GM18907 (cell line): ENCODE measurements at regions not wholly inside any gene's neighbourhood (a gene's known extent, or its start where the extent isn't known, plus 50 kb on each side); places are given as distances from the start of the nearest gene placed in this dataset.

Experiments
- ATAC-seq: cut with Tn5 transposase; IDR thresholded peaks from one replicate; pipeline ENCODE4 v1.9.1; 2021; ENCODE audit warnings: mild to moderate bottlenecking, moderate library complexity; ENCODE audit not compliant: unreplicated experiment

- ATAC-seq = no peak
Observed at GRCh38 chr5:135127439-135128240, 93.6 kb upstream of the PITX1 start.

- ATAC-seq = no peak
Observed at GRCh38 chr5:135126688-135127438, 92.8 kb upstream of the PITX1 start.

GRCh38 chr5:135124724-135125123 is 90.7 kb upstream of the PITX1 start:
- no peak for ATAC-seq

DNA sequence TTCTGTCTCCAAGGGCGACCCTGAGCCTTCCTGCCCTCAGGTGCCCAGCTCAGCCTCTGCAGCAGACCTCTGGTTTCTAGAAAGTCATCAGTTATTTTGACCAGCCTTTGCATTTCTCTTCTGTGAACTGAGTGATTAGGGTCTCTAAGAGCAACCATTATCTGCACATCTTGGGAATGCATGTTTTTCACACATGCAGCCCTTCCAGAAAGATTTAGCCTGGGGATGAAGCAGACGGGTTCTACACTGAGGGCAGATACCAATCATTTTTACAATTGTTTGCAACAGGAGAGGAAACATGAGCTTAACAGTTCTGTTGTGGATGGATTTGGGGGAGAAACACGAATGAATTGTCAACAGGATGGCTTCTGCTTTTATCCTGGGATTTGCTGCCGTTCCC is 90.1 kb upstream of the PITX1 start:
- no peak for ATAC-seq

- no peak for ATAC-seq
Observed at GRCh38 chr5:135122797-135123196, 88.8 kb upstream of the PITX1 start.

DNA sequence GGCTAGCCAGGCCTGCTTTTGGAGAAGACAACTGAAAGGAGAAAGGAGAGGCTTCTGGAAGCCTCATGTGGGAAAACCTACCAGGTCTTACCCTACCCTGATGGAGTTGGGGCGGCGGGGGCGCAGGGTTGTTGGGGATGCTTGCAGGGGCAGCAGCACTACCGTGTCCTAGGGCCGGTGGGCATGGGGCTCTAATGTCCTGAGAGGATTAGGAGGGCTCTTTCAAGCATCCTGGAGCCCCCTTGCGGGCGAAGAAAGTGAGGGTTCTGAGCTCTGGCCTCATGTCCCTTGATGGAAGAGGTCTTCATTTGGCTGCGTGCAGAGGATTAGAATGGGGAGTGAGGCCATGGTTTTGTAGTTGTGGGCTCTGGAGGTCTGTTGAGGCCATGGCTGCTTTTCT is 86.9 kb upstream of the PITX1 start:
- no peak for ATAC-seq

GRCh38 chr5:135119481-135119880 is 85.5 kb upstream of the PITX1 start:
- ATAC-seq = no peak

- no peak for ATAC-seq
Observed at GRCh38 chr5:135117590-135117989, 83.6 kb upstream of the PITX1 start.

- no peak for ATAC-seq
Observed at GRCh38 chr5:135116160-135116561, 82.1 kb upstream of the PITX1 start.

DNA sequence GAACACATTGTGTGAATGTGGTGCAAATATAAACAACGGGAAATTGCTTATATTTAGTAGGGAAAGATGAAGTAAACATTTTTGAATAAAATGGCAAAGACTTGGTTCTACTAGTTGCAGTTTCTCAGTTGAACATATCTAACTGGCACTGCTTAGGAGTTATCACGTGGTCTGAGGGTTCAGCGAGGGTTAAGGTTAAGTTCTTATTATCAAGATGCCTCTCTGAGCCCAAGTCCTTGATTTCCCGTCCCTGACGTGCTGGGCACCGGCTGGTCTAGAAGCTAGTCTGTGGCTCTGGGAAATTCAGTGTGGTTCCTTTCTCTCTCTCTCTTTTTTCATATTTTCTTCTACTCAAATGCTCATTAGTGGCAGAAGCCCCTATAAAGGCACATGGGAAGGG is 81.6 kb upstream of the PITX1 start:
- no peak for ATAC-seq

DNA sequence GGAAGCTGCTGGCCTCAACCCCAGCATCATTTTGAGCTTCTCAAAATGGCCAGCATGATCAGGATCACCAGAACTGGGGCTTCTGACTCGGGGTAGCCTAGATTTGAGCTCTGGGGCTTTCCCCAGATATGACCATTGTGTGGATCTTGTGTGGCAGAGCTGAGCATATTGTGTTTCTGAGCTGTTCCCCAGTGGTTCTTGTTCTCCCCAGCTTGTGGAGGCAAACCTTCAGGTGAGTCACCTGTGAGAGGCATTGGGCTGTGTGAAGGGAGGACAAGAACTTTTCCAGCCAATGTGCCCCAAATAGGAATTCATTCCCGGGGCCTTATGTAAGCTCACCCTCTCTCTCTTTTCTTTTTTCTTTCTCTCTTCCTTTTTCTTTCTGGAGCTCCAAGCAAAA is 80.7 kb upstream of the PITX1 start:
- ATAC-seq = no peak

DNA sequence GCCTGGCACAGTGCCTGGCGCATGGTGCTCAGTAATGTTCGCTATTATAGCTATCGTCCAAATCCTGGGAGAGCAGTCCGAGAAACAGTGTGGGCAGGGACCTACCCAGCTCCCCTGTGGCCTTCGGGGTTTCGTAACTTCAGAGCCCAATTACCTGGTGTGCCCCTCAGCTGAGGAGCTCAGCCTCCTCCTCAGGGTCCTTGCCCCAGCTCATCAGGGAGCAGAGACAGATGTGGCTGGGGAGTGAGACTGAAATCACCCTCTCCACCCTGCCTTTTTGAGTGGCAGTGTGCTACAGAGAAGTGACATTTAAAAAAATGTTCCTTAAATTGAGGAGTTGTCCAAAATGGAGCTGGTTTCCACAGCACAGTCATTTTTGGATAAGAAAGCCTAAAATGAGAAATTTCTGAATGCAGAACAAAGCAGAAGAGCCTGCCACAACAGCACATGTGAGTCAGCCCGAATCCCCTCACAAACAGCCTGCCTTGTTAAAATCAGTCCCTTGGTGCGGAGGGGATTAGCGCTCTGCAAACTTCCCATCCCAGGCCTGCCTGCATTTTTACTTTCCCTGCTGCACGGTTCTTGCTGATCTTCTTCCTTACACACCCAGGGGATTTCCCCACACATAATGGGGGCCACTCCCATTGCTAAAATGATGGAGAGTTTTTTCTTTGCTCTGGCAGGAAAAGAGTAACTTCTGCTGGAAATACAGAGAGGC is 78.1 kb upstream of the PITX1 start:
- ATAC-seq = no peak

- ATAC-seq = no peak
Observed at GRCh38 chr5:135110785-135111596, 77.0 kb upstream of the PITX1 start.

- no peak for ATAC-seq
Observed at GRCh38 chr5:135108992-135109391, 75.0 kb upstream of the PITX1 start.

DNA sequence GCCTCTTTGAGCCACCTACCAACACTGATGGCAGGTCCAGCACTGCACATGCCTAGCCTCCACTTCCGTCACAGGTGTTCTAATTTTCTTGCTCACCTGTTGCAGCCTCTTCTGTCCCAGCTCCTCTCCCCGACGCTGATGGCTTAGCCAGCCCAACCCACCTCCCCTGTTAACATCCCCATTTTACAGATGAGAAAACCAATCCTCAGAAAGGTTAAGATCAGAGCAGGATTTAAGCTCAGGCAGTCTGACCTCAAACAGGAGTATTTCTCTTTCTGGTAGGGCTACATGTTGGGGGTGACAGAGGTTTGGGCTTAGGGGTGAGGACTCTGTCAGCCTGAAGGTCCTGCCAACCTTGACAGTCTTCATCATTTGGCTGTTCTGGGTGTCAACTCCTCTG is 74.5 kb upstream of the PITX1 start:
- ATAC-seq = no peak

DNA sequence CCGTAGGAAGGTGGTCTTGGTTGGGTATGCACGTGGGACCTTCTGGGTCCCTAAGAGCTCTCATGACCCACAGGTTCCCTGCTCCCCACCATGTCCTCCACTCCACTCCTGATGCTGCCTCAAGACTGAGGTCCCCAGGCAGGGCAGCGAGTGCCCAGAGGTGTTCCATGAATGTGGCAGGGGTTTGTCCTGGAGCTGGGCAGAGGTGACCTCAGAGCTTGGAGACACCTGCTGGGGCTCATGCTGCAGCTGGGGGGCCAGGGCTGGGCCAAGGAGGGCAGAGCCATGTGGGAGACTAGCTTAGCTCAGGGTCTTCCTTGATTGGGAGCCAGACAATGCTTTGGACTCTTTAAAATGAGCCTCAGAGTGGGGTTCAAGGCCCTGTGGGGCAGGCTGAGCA is 74.0 kb upstream of the PITX1 start:
- no peak for ATAC-seq

DNA sequence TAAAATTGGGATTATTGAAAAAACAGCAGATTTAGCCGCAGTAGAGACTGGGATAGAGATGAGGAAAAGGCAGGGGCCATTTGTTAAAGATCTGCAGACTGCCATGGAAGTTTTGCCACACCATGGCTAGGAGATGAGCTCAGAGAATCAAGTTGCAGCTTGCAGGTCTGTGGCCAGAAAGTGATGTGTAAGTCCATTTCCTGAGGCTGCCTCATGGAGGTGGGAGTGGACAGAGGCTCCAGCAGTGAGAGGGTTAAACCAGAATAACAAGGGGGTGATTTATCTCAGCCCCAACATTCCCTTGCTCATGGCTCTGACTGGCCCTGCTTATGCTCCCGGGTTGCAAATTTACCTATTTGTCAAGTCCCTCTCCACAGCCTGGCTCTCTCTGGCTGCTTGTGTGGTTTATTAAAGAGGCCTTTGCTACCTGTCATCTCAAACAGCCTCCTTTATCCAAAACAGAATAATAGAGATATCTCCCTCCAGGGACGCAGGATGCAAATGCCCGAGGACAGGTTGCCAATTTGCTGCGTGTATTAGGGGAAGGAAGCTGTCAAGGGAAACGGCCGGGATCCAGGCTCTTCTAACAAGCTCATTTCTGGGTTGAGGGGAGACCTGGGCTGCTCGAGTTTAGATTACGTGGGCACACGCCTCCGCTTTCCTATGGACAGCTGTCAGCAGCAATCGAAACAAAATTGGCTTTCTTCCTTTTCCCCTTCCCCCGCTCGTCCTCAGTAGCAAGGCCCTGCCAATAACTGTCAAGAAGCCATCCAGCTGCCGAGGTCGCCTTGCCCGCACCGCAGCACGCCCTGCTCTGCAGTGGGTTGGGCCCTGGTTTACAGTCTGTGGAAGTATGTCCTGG is 72.8 kb upstream of the PITX1 start:
- ATAC-seq = no peak

GRCh38 chr5:135106136-135106535 is 72.1 kb upstream of the PITX1 start:
- ATAC-seq = no peak

- ATAC-seq = no peak
Observed at GRCh38 chr5:135105105-135105484, 71.1 kb upstream of the PITX1 start.

GRCh38 chr5:135103575-135103853 is 69.5 kb upstream of the PITX1 start:
- no peak for ATAC-seq
